Smooth muscle cell (in vitro differentiated cells): ENCODE measurements at regions not wholly inside any gene's neighbourhood (a gene's known extent, or its start where the extent isn't known, plus 50 kb on each side); places are given as distances from the start of the nearest gene placed in this dataset.

Experiments
- DNase-seq: peaks from one replicate; lab custom pipeline; 2025; ENCODE audit not compliant: unreplicated experiment; lab: John Stamatoyannopoulos, UW
- H2AFZ ChIP-seq: fragments of 200-600 bp; sonication (generic); 2 replicates; pipeline ENCODE4 v1.6.0; 2016; ENCODE audit warnings: antibody characterized with exemption, low read depth, mild to moderate bottlenecking
- H3F3A ChIP-seq: fragments of 200-600 bp; sonication (generic); 2 replicates; pipeline ENCODE4 v1.6.0; 2017; ENCODE audit warnings: antibody characterized with exemption, low read depth
- H3K27ac ChIP-seq: fragments of 200-600 bp; sonication (generic); 2 replicates; pipeline ENCODE4 v1.5.1; 2016; ENCODE audit warnings: low read depth, mild to moderate bottlenecking
- H3K27me3 ChIP-seq: fragments of 200-600 bp; sonication (generic); 2 replicates; pipeline ENCODE4 v1.6.1; 2016; ENCODE audit warnings: low read depth, mild to moderate bottlenecking
- H3K36me3 ChIP-seq: fragments of 200-600 bp; sonication (generic); 2 replicates; pipeline ENCODE4 v1.5.1; 2016; ENCODE audit warnings: low read depth
- H3K4me1 ChIP-seq: fragments of 200-600 bp; sonication (generic); 2 replicates; pipeline ENCODE4 v1.5.1; 2016; ENCODE audit warnings: low read depth
- H3K4me2 ChIP-seq: fragments of 200-600 bp; sonication (generic); 2 replicates; pipeline ENCODE4 v1.6.0; 2016; ENCODE audit warnings: mild to moderate bottlenecking
- H3K4me3 ChIP-seq: fragments of 200-600 bp; sonication (generic); 2 replicates; pipeline ENCODE4 v1.5.1; 2016; ENCODE audit warnings: mild to moderate bottlenecking
- H3K79me2 ChIP-seq: fragments of 200-600 bp; sonication (generic); 2 replicates; pipeline ENCODE4 v1.6.0; 2016; ENCODE audit warnings: low read depth, mild to moderate bottlenecking
- H3K9ac ChIP-seq: fragments of 200-600 bp; sonication (generic); 2 replicates; pipeline ENCODE4 v1.6.0; 2016; ENCODE audit warnings: low read depth
- H3K9me3 ChIP-seq: fragments of 200-600 bp; sonication (generic); replicated peaks from 2 replicates; pipeline ENCODE4 v1.5.1; 2016; ENCODE audit warnings: low read depth
- H4K20me1 ChIP-seq: fragments of 200-600 bp; sonication (generic); 2 replicates; pipeline ENCODE4 v1.6.0; 2016; ENCODE audit warnings: low read depth
- WGBS: methylation state at CpG from one replicate; pipeline ENCODE4 v1.1.7; 2016; ENCODE audit warnings: low lambda C conversion rate; 5-methylcytosine and 5-hydroxymethylcytosine counted together
- TF ChIP-seq, protein P1 (sequence below): fragments of 200-600 bp; sonication (generic); IDR thresholded peaks from 2 replicates; pipeline ENCODE4 v1.5.1; 2017; ENCODE audit warnings: borderline replicate concordance, mild to moderate bottlenecking, antibody characterized with exemption; ENCODE audit not compliant: insufficient read depth, poor library complexity, severe bottlenecking

DNA sequence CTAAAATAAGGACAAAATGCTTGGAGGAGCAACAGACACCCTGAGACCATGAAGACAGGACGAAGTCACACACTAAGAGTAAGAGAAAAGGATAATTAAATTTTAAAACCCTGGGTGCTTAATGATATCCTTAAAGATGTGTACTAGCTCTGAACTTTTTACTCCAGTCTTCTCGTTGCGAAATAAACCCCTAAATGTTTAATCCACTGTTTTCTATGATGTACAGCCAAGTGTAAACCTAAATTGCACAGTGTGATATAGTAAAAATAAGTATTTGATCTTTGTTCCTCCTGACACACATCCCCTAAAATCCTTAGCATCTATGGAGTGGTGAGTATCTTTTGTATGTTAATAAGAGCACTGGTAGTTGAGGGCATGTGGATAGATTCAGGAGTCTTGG, 157.5 kb upstream of the PKDCC start:
- Histone ChIP-seq H3F3A (no peaks in the 10 kb centered on the region), H3K27me3 (no peaks in the 10 kb centered on the region), H3K36me3 (no peaks in the 10 kb centered on the region), H3K4me3 (no peak overlapping the region), H3K27ac (no peak overlapping the region), H2AFZ (no peak overlapping the region), H3K9ac (no peak overlapping the region), H3K4me1 (no peaks in the 10 kb centered on the region), H4K20me1 (no peaks in the 10 kb centered on the region), H3K79me2 (no peaks in the 10 kb centered on the region), H3K4me2 (no peak overlapping the region), H3K9me3 (no peaks in the 10 kb centered on the region)
- no peak for DNase-seq
- WGBS: 91% methylated on average over 3 of the region's 3 CpGs
- TF ChIP-seq, protein P1, sequence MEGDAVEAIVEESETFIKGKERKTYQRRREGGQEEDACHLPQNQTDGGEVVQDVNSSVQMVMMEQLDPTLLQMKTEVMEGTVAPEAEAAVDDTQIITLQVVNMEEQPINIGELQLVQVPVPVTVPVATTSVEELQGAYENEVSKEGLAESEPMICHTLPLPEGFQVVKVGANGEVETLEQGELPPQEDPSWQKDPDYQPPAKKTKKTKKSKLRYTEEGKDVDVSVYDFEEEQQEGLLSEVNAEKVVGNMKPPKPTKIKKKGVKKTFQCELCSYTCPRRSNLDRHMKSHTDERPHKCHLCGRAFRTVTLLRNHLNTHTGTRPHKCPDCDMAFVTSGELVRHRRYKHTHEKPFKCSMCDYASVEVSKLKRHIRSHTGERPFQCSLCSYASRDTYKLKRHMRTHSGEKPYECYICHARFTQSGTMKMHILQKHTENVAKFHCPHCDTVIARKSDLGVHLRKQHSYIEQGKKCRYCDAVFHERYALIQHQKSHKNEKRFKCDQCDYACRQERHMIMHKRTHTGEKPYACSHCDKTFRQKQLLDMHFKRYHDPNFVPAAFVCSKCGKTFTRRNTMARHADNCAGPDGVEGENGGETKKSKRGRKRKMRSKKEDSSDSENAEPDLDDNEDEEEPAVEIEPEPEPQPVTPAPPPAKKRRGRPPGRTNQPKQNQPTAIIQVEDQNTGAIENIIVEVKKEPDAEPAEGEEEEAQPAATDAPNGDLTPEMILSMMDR: no peak

GRCh38 chr2:41892476-41892875, 155.3 kb upstream of the PKDCC start:
- no peaks in the 10 kb centered on the region for H3K79me2 ChIP-seq
- TF ChIP-seq, protein P1: no peak
- H3K4me1 ChIP-seq: no peaks in the 10 kb centered on the region
- no peak overlapping the region for H3K4me2 ChIP-seq
- no peaks in the 10 kb centered on the region for H4K20me1 ChIP-seq
- no peaks in the 10 kb centered on the region for H3F3A ChIP-seq
- no peak overlapping the region for H3K4me3 ChIP-seq
- no peak overlapping the region for H2AFZ ChIP-seq
- no peak for DNase-seq
- H3K36me3 ChIP-seq: no peaks in the 10 kb centered on the region
- H3K9ac ChIP-seq: no peak overlapping the region
- WGBS: 49% methylated on average over 4 of the region's 4 CpGs
- H3K27ac ChIP-seq: no peak overlapping the region
- no peaks in the 10 kb centered on the region for H3K27me3 ChIP-seq
- H3K9me3 ChIP-seq: no peaks in the 10 kb centered on the region

DNA sequence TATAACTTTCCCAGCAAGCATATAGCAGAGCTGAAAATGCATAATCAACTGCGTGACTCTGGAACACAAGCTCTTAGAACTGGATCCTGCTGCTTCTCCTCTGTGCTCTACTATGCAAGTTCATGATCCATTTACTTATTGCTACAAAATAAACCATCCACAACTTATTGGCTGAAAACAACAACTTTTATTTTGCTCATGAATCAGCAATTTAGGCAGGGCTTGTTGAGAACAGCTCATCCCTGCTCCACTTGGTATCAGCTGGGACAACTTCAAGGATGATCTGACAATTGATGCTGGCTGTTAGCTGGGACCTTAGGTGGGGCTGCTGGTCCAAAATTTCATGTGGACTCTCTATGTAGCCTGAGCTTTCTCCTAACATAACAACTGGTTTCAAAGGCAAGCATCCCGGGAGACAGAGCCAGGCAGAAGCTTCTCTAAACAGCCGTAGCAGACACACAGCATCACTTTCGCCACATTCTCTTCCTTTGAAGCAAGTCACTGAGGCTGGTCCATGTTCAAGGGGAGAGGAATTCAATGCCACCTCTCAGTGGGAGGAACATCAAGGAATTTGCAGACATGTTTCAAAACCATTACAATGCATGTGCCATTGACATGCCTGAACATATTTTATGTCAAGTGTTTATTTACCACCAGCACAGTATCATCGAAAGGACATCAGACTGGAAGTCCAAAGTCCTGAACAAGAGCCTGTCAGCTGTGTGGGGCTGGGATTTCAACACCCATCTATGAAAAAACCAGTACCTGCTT, 153.1 kb upstream of the PKDCC start:
- H3K36me3 ChIP-seq: no peaks in the 10 kb centered on the region
- H2AFZ ChIP-seq: no peak overlapping the region
- H3K27me3 ChIP-seq: no peaks in the 10 kb centered on the region
- no peaks in the 10 kb centered on the region for H3K79me2 ChIP-seq
- no peak overlapping the region for H3K4me3 ChIP-seq
- no peaks in the 10 kb centered on the region for H3F3A ChIP-seq
- H3K4me1 ChIP-seq: no peaks in the 10 kb centered on the region
- no peaks in the 10 kb centered on the region for H4K20me1 ChIP-seq
- 89% methylated on average over 5 of the region's 5 CpGs for WGBS
- TF ChIP-seq, protein P1: no peak
- H3K9ac ChIP-seq: no peak overlapping the region
- no peak overlapping the region for H3K27ac ChIP-seq
- H3K4me2 ChIP-seq: no peak overlapping the region
- DNase-seq: no peak
- H3K9me3 ChIP-seq: no peaks in the 10 kb centered on the region

DNA sequence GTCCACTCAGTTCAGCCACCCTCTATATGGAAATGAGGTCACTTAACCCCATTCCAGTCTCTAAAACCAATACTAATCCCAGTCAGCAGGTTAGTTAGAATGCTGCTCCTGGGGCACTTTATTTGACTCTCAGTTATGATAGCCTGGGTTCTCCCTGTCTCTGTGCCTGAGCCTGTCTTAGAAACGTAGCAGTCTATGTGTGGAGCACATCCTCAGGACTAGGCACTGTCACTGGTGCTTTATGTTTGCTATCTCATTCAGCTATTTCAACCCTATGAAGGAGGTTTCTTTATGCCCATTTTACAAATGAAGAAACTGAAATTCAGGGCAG, 152.5 kb upstream of the PKDCC start:
- no peaks in the 10 kb centered on the region for H3K9me3 ChIP-seq
- TF ChIP-seq, protein P1: no peak
- no peak overlapping the region for H3K4me2 ChIP-seq
- H3K9ac ChIP-seq: no peak overlapping the region
- no peaks in the 10 kb centered on the region for H3K36me3 ChIP-seq
- H2AFZ ChIP-seq: no peak overlapping the region
- no peaks in the 10 kb centered on the region for H3K4me1 ChIP-seq
- DNase-seq: no peak
- H3F3A ChIP-seq: no peaks in the 10 kb centered on the region
- no peak overlapping the region for H3K27ac ChIP-seq
- WGBS: 88% methylated on average over 1 of the region's 1 CpG
- no peaks in the 10 kb centered on the region for H4K20me1 ChIP-seq
- no peaks in the 10 kb centered on the region for H3K27me3 ChIP-seq
- no peaks in the 10 kb centered on the region for H3K79me2 ChIP-seq
- no peak overlapping the region for H3K4me3 ChIP-seq
